Urinary bladder (tissue), 3 donors: ENCODE measurements at regions not wholly inside any gene's neighbourhood (a gene's known extent, or its start where the extent isn't known, plus 50 kb on each side); places are given as distances from the start of the nearest gene placed in this dataset.

Experiments used
- DNase-seq: peaks from one replicate; pipeline ENCODE4 v3.0.0-alpha.2; 2015; ENCODE audit errors: extremely low spot score
- H3K27ac ChIP-seq: one replicate; pipeline ENCODE4 v1.5.1; 2013; ENCODE audit warnings: low read depth, mild to moderate bottlenecking, moderate library complexity
- H3K36me3 ChIP-seq: one replicate; pipeline ENCODE4 v1.6.1; 2013; ENCODE audit warnings: mild to moderate bottlenecking, moderate library complexity; ENCODE audit not compliant: insufficient read depth
- H3K4me1 ChIP-seq: one replicate; pipeline ENCODE4 v1.6.1; 2013; ENCODE audit warnings: mild to moderate bottlenecking, moderate library complexity; ENCODE audit not compliant: insufficient read depth
- H3K4me3 ChIP-seq: one replicate; pipeline ENCODE4 v1.5.1; 2013; ENCODE audit warnings: low read depth, low read length
- WGBS: extraction: QIAGEN DNeasy Blood & Tissue Kit; methylation state at CpG from one replicate; pipeline ENCODE4 v1.1.7; 2013; 5-methylcytosine and 5-hydroxymethylcytosine counted together
- donor health status: healthy with polysubstance abuse.
- donor health status: healthy.

DNA sequence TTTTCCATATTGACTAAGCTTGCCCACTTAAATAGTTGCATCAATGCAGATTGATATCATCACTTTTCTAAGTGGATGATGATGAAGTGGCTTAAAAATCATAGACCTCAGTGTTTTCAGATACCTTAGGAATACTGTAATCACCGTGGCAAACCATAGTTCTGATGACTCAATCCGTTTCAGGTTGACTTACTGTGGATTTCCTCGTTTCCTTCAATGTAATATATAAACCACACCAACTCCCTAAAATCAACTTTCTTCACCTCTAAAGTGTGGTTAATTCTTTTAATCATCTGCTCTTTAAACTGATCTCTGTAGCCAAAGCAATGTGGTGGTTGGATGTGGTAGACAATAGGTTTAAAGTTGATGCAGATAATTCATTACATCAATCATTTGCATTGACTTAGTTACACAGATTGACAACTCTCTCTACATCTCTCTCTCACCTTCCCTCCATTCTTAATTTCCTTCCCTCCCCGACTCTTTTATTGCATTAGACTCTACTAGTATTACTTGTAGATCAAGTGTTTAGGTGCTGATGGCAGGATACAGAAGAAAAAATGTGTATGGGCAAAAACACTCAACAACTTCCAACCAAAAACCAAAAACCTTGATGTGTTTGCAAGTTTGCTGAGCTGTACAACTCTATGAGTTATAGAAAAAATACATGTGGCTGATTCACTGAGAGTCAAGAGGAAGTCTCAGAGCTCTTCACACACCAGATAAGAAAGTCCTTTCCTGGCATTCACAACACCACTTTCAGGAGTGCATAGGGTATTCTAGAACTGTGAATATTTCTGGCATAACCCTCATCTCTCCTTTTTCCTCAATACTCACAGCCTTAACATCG is 243.5 kb downstream of the NFKBIZ start:
- no peak for DNase-seq
- Histone ChIP-seq H3K27ac (no peak overlapping the region), H3K36me3 (no peaks in the 10 kb centered on the region), H3K4me1 (no peaks in the 10 kb centered on the region), H3K4me3 (no peak overlapping the region)
- WGBS: 88% methylated on average over 5 of the region's 5 CpGs

DNA sequence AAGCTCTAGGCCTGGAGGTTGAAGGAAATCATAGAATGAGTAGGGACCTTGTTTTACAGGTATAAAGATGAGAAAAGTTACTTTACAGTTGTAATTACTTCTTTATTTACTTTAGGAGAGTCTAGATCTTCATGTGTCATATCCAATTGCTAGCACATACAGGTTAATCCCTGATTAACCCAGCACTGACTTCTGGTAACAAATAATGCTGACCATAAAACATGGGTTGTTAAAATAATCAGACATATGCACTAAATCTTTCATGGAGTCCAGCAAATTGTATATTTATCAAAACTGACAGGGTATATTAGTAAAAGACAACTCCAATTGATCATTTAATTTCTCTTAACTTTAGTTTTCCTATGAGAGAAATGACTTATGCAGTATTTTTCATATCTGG is 245.2 kb downstream of the NFKBIZ start:
- H3K4me3 ChIP-seq: no peak overlapping the region
- no peaks in the 10 kb centered on the region for H3K4me1 ChIP-seq
- no peaks in the 10 kb centered on the region for H3K36me3 ChIP-seq
- no peak for DNase-seq
- no peak overlapping the region for H3K27ac ChIP-seq

GRCh38 chr3:102095383-102095782 is 246.1 kb downstream of the NFKBIZ start:
- DNase-seq: no peak
- H3K4me1 ChIP-seq: no peaks in the 10 kb centered on the region
- WGBS: 94% methylated on average over 1 of the region's 1 CpG
- H3K36me3 ChIP-seq: no peaks in the 10 kb centered on the region
- H3K27ac ChIP-seq: no peak overlapping the region
- no peak overlapping the region for H3K4me3 ChIP-seq

- Histone ChIP-seq H3K36me3 (no peaks in the 10 kb centered on the region), H3K27ac (no peak overlapping the region), H3K4me1 (no peaks in the 10 kb centered on the region), H3K4me3 (no peak overlapping the region)
- no peak for DNase-seq
- 51% methylated on average over 2 of the region's 2 CpGs for WGBS
These were observed 246.8 kb downstream of the NFKBIZ start for GRCh38 chr3:102096066-102096465.

GRCh38 chr3:102098130-102098885 is 249.0 kb downstream of the NFKBIZ start:
- Histone ChIP-seq H3K4me1 (no peaks in the 10 kb centered on the region), H3K36me3 (no peaks in the 10 kb centered on the region), H3K27ac (no peak overlapping the region), H3K4me3 (no peak overlapping the region)
- DNase-seq: no peak
- WGBS: 92% methylated on average over 3 of the region's 3 CpGs

DNA sequence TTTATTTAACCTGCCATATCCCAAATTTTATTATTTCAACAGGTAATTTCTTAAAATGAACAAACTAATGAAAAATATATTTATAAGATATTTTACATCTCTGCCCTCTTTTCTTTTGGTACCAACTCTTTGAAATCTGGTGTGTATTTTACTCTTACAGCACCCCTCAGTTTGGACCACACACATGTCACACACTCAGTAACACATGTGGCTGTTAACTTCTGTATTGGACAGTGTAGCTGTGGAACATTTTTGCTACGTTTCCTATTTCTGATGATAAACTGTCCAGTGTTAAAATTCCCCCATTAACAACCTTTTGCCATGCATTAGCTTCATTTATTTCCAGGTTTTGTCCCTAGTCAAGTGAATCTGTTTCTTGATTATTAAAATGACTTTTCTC is 250.6 kb downstream of the NFKBIZ start:
- no peaks in the 10 kb centered on the region for H3K36me3 ChIP-seq
- no peaks in the 10 kb centered on the region for H3K4me1 ChIP-seq

GRCh38 chr3:102102394-102102793 is 253.1 kb downstream of the NFKBIZ start:
- Histone ChIP-seq H3K4me1 (no peaks in the 10 kb centered on the region), H3K4me3 (no peak overlapping the region)
- 64% methylated on average over 3 of the region's 3 CpGs for WGBS

More for the DNA sequence above, 250.6 kb downstream of the NFKBIZ start:
- no peak for DNase-seq
- Histone ChIP-seq H3K4me3 (no peak overlapping the region), H3K27ac (no peak overlapping the region)
- 80% methylated on average over 1 of the region's 1 CpG for WGBS

GRCh38 chr3:102104033-102104432 is 254.7 kb downstream of the NFKBIZ start:
- no peak for DNase-seq
- WGBS: 53% methylated on average over 2 of the region's 2 CpGs
- Histone ChIP-seq H3K36me3 (no peaks in the 10 kb centered on the region), H3K27ac (no peak overlapping the region), H3K4me3 (no peak overlapping the region), H3K4me1 (no peaks in the 10 kb centered on the region)

More at GRCh38 chr3:102102394-102102793, 253.1 kb downstream of the NFKBIZ start:
- no peak for DNase-seq
- Histone ChIP-seq H3K27ac (no peak overlapping the region), H3K36me3 (no peaks in the 10 kb centered on the region)

DNA sequence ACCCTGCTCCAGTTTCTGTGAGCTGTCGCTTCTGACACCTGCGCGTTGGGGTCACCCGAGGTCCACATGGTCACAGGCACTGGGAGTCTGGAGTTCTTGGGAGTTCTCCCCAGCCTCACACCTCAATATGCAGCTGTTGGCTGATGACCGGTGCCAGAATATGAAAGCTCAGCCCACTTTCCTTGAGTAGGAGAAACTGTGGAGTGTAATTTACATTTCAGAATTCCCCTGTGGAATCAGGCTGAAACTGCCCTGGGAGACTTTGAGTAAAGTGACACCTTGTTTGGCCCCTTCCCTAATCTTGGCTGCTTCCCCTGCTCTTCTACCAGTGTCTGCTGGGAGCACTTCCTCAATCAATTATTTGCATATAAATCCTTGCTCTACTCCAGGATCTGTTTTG is 255.9 kb downstream of the NFKBIZ start:
- Histone ChIP-seq H3K4me3 (no peak overlapping the region), H3K4me1 (no peaks in the 10 kb centered on the region), H3K36me3 (no peaks in the 10 kb centered on the region), H3K27ac (no peak overlapping the region)
- 92% methylated on average over 5 of the region's 5 CpGs for WGBS
- no peak for DNase-seq

DNA sequence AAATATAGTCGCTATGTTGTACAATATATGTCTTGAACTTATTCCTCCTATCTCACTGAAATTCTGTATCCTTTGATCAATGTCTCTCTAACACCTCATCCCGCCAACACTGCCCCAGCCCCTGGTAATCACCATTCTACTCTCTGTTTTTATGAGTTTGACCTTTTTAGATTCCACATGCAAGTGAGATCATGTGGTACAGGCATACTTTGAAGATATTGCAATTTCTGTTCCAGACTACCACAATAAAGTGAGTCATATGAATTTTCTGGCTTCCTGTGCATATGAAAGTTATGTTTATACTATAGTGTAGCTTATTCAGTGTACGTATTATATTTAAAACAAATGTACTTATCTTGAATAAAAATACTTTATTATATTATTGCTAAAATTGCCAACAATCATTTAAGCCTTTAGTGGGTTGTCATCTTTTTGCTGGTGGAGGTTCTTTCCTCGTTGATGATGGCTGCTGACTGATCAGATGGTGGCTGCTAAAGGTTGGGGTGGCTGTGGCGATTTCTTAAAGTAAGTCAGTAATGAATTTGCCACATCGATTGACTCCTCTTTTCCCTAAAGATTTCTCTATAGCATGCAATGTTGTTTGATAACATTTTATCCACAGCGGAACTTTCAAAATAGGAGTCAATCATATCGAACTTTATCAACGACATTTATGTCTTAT is 257.2 kb downstream of the NFKBIZ start:
- Histone ChIP-seq H3K27ac (no peak overlapping the region), H3K4me3 (no peak overlapping the region), H3K36me3 (no peaks in the 10 kb centered on the region), H3K4me1 (no peaks in the 10 kb centered on the region)
- WGBS: 85% methylated on average over 9 of the region's 9 CpGs
- no peak for DNase-seq

GRCh38 chr3:102112704-102113230 is 263.5 kb downstream of the NFKBIZ start:
- no peak for DNase-seq
- Histone ChIP-seq H3K4me3 (no peak overlapping the region), H3K4me1 (no peaks in the 10 kb centered on the region), H3K27ac (no peak overlapping the region), H3K36me3 (no peaks in the 10 kb centered on the region)

GRCh38 chr3:102113421-102114041 is 264.2 kb downstream of the NFKBIZ start:
- no peak for DNase-seq
- H3K27ac ChIP-seq: no peak overlapping the region

DNA sequence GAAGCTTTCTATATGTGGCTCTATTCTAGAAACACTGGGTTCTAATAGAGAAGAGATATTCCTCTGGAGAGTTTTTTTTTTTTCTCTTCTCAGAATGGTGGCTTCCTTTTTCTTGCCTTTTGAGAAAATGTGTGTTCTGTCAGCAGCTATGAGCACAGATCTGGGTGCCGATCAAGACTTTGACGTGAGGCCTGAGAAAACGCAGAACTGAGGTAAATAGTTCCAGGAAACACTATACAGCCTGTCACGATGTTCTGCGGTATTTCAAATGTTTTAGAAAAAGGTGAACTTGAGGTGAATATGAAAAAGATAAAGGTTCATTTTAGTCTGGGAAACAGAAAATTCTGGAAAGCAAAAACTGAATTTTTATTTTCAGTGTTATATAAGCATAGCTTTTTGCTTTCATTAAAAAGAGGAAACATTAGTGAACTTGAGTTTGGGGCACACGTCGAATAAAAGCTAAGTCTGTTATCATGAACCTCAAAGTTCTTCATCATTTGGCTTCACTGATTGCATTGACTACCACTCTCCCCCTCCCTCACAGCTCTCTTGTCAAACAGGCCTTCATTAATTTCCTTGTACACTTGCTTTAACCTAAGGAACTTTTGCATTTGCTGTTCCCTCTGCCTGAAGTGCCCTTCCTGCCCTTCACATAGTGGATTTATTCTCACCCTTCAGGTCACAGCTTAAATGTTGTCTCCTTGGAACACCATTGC is 265.1 kb downstream of the NFKBIZ start:
- no peak overlapping the region for H3K27ac ChIP-seq
- 61% methylated on average over 7 of the region's 7 CpGs for WGBS

More at GRCh38 chr3:102113421-102114041, 264.2 kb downstream of the NFKBIZ start:
- 63% methylated on average over 11 of the region's 11 CpGs for WGBS
- Histone ChIP-seq H3K36me3 (no peaks in the 10 kb centered on the region), H3K4me1 (no peaks in the 10 kb centered on the region), H3K4me3 (no peak overlapping the region)

More for the DNA sequence above, 265.1 kb downstream of the NFKBIZ start:
- DNase-seq: no peak
- Histone ChIP-seq H3K36me3 (no peaks in the 10 kb centered on the region), H3K4me1 (no peaks in the 10 kb centered on the region), H3K4me3 (no peak overlapping the region)
